GM19035 (cell line): ENCODE measurements at regions not wholly inside any gene's neighbourhood (a gene's known extent, or its start where the extent isn't known, plus 50 kb on each side); places are given as distances from the start of the nearest gene placed in this dataset.
"Not testable (repeated sequence)": the region's sequence is repeated elsewhere in the genome, so short reads cannot be mapped to it uniquely, and the experiment has no call there.

ENCODE experiments used
- ATAC-seq: cut with Tn5 transposase; IDR thresholded peaks from one replicate; pipeline ENCODE4 v1.9.1; 2021; ENCODE audit not compliant: unreplicated experiment

GRCh38 chr2:89831641-89832498 is 1140.4 kb downstream of the RPIA start:
- no peak for ATAC-seq

GRCh38 chr2:89833116-89833779 is 1141.8 kb downstream of the RPIA start:
- peak; percentile 51 for ATAC-seq

- no peak for ATAC-seq
Observed at GRCh38 chr2:89833780-89834117, 1142.3 kb downstream of the RPIA start.

- no peak for ATAC-seq
Observed at GRCh38 chr2:89834306-89834705, 1142.8 kb downstream of the RPIA start.

GRCh38 chr2:89836326-89836725 is 1144.9 kb downstream of the RPIA start:
- peak; percentile 37 for ATAC-seq

GRCh38 chr2:89837962-89838625 is 1146.6 kb downstream of the RPIA start:
- no peak for ATAC-seq

GRCh38 chr2:89840175-89840574 is 1148.7 kb downstream of the RPIA start:
- not testable (repeated sequence) for ATAC-seq

- ATAC-seq, result not testable (repeated sequence)
Observed at GRCh38 chr2:89840781-89841475, 1149.5 kb downstream of the RPIA start.

- ATAC-seq, result no peak
Observed at GRCh38 chr2:89841476-89841840, 1150.0 kb downstream of the RPIA start.

- no peak for ATAC-seq
Observed at GRCh38 chr2:89842180-89842908, 1150.9 kb downstream of the RPIA start.

GRCh38 chr2:89844221-89844943 is 1152.9 kb downstream of the RPIA start:
- ATAC-seq, result no peak

GRCh38 chr2:89845532-89845931 is 1154.1 kb downstream of the RPIA start:
- no peak for ATAC-seq

GRCh38 chr2:89848114-89848513 is 1156.6 kb downstream of the RPIA start:
- ATAC-seq, result no peak

- no peak for ATAC-seq
Observed at GRCh38 chr2:89848763-89849368, 1157.4 kb downstream of the RPIA start.

GRCh38 chr2:89849731-89850130 is 1158.3 kb downstream of the RPIA start:
- no peak for ATAC-seq

- ATAC-seq, result no peak
Observed at GRCh38 chr2:89850481-89850880, 1159.0 kb downstream of the RPIA start.

GRCh38 chr2:89850881-89851582 is 1159.6 kb downstream of the RPIA start:
- ATAC-seq, result no peak

- ATAC-seq, result no peak
Observed at GRCh38 chr2:89851583-89851905, 1160.1 kb downstream of the RPIA start.

GRCh38 chr2:89853427-89853826 is 1162.0 kb downstream of the RPIA start:
- not testable (repeated sequence) for ATAC-seq
